GM21447 (cell line): ENCODE measurements at regions not wholly inside any gene's neighbourhood (a gene's known extent, or its start where the extent isn't known, plus 50 kb on each side); places are given as distances from the start of the nearest gene placed in this dataset.
"Not testable (repeated sequence)": the region's sequence is repeated elsewhere in the genome, so short reads cannot be mapped to it uniquely, and the experiment has no call there.

Experiments
- ATAC-seq: cut with Tn5 transposase; IDR thresholded peaks from one replicate; pipeline ENCODE4 v1.9.1; 2021; ENCODE audit not compliant: unreplicated experiment

DNA sequence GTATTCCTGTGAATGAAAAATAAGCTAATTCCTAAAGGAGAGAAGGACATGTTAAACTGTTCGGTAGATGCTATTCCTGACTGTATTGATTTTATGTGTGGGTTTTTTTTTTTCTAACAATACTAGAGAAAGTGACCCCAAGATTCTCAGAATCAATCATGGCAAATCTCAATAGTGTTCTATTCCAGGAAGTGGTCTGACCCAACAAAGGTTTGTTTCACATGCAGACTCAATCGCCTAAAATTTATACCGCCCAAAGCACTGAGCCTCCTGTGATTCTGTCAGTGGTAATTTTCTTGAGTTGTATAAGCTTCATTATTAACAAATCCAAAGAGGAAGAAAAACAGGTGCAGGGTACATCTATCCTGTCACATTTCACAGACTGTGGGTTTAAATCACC lies 293.7 kb downstream of the SUCLA2 start:
- no peak for ATAC-seq

DNA sequence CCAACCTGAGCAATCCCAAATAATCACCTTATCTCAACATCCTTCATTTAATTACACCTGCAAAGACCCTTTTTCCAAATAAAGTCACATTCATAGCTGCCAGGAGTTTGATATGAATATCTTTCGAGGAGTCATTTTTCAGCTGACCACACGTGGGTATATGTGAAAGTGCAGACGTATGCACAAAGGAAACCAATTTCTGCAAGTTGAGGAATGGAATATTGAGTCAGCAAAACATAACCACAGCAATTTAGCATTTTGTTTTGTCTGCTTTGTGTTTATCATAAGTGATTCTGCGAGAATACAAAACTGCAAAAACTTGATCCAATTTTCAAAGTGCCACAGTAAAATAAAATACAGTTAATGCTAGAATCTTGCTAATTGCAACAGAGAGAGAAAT lies 295.9 kb downstream of the SUCLA2 start:
- ATAC-seq, result no peak

DNA sequence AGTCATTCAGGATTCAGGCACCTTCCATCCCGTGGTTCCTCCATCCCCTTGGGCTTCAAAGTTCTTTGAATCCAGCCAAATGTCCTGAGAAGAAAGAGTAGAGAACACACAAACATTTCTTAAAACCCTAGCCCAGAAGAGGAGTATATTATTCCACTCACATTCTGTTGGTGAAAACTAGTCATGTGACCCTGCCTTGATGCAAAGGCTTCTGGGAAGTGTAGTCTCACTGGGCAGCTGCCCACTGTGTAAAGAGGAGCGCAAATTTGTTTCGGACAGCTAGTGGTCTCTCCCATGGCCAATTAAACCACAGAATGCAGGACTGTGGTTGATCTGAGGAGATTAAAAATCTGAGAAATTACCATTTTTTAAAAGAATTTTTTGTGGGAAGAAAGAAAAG lies 304.4 kb downstream of the SUCLA2 start:
- ATAC-seq, result no peak

DNA sequence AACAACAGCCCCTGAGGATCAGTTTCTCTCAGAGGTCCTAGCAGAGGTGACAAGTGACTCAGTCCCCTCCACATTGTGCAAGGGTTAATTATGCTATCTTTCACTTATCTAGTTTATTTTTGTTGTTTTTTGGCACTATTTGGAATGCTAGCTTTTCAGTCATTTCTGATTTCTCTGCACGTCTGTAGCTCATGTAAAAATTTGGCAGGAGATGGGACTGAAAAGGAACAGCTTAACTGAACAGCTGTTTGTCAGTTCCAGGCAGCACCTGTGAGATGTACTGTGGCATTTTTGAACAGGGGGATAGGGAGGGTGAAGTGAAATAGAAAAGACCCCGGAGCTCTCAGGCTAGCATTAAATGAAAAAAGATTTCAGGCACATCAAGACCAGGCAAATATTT lies 313.5 kb downstream of the SUCLA2 start:
- no peak for ATAC-seq

DNA sequence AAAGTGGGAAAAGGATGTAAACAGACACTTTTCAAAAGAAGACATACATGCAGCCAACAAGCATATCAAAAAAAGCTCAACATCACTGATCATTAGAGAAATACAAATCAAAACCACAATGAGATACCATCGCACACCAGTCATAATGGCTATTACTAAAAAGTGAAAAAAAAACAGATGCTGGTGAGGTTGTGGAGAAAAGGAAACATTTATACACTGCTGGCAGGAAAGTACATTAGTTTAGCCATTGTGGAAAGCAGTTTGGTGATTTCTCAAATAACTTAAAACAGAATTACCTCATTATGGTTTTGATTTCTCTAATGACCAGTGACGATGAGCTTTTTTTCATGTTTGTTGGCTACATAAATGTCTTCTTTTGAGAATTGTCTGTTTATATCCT lies 315.9 kb downstream of the SUCLA2 start:
- ATAC-seq, result not testable (repeated sequence)

DNA sequence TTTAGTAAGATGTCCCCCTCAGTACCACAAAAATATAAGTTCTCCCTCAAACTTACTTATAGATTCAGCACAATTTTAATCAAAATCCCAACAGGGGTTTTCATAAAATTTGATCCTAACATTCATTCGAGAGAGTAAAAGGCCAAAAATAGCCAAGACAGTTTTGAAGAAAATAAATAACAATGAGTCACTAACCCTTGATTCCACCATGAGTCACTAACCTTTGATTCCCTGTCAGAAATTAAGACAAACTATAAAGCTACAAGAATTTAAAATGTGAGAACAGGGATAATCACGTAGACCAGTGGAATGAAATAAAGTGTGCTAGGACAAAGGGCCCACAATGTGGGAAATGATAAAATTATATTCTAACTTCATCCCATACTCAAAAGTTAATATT lies 320.3 kb downstream of the SUCLA2 start:
- no peak for ATAC-seq

DNA sequence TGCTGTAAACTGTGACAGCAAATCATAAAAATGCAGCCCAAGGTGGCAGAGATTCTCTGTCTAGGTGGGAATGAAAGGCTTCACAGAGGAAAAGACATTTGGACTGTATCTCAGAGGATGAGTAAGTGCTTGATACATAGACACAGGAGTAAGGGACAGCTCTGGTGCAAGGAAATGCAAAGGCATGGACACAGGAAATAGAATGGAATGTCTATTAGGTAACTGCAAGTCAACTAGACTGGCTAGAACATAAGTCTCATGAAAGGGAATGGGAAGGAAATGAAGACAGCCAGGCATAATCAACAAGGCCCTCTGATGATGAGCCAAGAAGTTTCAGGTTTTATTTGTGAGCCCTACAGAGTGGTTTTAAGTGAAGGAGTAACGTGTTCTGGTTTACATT lies 321.7 kb downstream of the SUCLA2 start:
- ATAC-seq, result no peak

DNA sequence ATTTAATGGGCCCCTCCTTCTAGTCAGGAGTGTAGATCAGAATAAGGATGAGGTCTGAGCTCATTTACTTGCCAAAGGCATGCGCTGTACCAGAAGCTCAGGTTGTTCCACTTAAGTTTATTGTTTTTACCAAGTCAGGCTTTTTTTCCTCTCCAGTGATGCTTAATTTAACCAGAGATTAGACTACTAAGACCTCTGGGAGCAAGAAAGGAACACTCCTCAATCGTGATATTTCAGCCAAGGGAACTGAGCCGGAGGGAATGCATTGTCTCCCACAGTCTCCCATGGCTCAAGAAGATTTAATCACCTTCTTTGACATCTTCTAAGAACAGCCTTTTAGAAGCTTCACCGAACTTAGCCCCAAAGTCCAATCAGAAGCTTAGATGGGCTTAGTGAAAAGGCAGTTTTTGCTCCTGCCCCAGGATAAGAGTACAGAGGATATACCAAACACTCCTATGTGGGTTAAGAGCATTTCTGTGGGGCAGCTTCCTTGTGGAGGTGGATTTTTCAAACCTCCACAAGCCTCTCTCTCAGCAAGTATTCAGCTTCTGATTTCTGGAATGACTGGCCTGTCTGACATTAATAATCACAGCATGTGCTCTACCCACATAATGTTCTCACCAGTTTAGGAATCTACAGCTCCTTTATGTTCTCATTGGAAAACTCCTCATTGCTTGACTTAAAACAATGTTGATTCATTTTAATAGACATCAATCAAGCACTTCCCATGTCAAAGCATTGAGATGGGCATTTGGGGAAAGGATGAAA lies 322.7 kb downstream of the SUCLA2 start:
- ATAC-seq, result no peak

DNA sequence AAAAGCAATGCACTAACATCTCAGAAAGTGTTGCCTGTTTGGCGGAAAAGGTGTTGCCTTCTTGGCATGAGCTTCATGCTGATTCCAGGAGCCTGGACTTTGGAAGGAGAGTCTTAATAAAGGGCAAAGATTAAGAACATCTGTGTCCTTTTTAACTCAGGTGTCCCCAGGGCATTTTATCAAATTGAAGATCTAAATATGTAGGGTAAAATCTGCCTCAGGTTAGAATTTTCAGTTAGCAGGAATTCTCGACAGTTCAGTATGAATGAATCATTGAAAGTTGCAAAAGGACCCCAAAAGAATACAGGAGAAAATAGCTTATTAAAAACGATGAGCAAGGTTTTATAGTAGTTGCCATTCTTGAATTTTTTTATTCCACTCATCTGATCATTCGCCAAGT lies 325.2 kb downstream of the SUCLA2 start:
- ATAC-seq, result no peak

DNA sequence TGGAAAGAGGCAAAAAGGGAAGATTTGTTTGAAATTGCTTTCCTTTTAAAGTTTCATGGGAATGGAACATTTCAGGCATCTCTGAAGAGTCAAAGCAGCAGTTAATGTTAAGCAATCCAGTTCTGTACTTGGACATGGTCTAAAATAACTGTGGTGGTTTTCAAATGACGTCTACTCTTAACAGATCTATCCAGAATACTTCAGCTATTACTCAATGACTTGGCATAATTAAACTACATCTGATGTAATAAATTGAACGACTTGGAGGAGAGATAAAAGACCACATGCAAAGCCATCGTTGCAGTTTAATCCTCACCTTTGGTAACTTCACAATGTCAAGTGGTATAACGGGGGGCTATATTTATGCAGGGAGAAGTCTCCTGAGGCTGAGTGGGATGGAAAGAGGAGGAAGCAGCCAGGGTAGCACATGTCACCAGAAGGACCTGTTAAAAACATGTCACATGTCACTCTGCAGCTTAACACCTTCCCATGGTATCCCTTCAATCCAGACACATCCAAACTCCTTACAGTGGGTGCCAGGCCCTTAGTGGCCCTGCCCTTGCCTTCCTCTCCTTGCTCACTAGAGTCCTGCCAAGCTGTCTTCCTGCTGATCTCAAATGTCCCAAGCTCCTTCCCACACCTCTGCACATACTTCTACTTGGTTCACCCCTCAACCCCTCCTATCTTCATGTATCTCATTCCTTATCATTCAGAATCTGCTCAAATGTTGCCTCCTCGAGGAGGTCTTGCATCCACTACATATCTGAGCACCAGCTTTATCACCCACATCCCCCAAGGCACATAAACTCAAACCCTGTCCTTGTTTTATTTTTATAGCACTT lies 327.8 kb downstream of the SUCLA2 start:
- ATAC-seq, result no peak

DNA sequence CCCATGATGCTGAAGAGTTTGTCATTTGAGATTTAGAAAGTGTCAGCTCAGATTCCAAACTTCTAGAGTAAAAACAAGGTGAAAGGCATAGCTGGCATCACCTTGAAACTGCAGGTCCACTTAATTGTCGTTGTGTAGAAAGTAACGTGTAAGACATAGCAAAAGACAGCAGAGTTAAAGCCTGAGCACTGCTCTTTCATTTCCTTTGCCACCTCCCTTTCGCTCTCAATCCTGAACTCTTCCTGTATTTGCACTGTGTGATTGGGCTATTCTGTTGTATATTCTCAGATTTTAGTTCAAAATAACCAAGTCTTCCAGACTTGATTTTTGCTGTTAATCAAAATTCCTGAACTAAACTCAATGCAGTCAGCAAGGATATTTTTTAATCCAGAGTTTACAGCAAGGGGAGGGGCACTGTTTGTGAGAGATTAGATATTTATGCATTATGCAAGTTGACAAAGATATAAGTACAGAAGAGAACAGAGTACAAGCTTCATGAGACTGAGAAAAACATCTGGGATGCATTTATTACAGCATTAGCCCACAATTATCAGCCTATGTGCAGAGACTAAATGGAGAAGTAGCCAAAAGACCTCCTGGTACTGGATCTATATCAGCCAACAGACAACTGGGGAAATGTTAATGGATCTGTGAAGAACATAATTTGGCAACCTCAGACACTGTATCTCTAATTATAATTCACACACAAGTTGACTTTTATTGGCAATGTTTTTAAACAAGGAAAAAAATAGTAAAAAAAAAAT lies 328.6 kb downstream of the SUCLA2 start:
- ATAC-seq, result no peak

DNA sequence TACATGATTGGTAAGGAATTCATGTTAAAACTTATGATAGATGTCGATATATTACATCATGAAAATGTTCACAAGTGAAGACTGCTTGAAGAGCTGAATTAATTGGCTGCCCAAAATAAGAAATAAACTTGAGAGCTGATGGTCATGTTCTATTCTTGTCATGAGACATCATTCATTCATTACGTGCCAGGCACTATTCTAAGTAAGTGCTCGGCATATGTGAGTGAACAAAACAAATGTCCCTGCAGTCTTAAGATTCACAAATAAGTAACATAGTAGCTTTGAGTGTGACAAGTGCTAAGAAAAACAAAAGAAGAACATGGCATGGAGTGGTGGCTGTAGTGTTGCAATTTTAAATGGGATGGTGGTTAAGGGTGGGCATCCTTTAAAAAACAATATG lies 329.3 kb downstream of the SUCLA2 start:
- ATAC-seq, result no peak

DNA sequence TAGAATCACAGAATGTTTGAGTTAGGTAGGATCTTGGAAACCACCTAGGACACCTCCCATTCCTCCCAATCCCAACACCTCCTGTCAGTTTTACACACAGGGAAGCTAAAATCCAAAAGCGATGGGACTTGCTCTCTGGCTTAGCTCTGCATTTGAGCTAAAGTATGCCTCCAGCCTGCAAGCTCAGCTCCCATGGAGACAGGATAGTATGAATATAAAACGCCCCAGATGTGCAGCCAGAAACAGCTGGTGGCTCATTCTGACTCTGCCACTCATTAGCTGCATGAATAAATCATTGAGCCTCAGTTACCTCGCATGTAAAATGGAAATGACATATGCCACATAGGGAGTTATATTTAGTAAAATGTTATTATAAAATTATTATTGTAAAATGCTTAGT lies 336.0 kb downstream of the SUCLA2 start:
- no peak for ATAC-seq

DNA sequence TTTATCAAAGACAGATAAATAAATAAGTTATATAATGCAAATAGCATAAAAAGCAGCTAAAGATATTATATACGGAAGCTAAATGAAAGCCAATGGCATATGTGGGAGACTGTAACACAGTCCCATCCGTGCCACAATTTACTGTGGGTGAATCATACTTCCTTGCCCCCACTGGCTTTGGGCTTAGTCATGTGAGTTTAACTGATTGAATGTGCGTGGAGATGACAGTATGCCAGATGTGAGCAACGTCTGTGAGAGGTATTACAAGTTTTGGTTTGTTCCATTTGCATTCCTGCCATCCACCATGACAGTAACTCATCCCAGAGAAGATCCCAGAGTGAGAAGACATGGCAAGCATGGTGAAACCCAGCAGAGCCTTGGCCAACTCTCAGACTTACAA lies 340.0 kb downstream of the SUCLA2 start:
- no peak for ATAC-seq

DNA sequence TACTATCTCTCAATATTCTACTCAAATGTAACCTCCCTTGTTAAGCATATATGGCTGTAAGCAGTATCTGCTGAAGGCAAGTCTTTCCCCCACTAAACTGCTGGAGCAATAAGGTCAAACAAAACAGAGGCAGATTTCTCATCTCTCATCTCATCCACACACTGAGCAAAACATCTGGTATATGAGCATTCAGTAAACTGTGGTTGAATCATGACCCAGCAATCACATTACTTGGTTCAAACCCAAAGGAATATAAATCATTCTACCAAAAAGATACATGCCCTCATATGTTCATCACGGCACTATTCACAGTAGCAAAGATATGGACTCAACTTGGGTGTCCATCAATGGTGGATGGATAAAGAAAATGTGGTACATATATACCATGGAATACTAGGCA lies 344.4 kb downstream of the SUCLA2 start:
- ATAC-seq, result no peak

DNA sequence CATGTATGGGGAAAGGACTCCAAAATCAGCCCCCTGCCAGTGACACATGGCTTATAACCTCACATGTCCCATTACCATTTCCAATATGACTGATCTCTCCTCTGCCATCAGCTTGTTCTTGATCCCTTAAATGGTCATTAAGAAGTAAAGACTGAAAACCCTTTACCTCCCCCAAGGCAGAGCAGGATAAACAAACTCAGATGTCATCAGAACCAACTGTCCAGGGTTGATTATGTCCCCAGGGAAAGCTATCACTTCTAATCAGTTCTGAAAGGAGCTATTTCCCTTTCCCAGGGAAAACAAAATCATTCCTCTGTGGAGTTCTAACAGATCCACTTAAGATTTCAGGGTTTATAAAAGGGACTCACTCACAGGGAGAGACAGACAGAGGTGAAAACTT lies 350.9 kb downstream of the SUCLA2 start:
- ATAC-seq, result no peak

DNA sequence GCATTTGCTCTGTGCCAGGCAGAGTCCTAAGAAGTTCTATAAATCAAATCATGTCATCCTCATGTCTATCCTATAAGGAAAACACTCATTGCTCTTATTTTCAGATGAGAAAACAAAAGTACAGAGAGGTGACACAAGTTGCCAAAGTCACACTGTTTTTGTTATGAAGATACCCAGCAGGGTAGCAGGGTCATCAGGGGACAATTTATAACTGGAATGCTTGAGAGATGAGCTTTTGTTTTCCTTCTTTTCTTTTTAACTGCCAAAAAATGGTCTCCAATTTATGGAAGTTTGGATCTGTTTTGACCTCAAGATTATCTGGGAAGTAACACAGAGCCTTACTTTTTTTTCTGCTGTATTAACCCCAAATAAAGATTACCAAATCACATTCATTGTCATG lies 354.1 kb downstream of the SUCLA2 start:
- no peak for ATAC-seq

DNA sequence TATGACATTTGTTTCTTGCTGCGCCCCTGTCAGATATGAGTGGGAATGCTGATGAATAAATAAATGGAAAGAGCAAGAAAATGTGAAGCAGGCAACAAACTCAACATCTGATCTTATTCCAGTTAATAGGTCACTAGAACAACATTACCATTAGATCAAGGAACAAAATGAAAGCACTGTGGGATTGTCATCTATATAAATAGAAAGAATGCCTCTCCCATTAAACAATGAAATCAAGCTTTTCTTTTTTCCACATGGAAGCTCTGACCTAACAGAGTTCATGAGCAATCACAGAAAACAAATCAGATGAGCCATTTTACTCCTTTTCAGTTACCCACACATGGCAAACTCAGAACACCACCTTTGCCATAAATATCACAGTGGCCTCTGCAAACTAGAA lies 354.8 kb downstream of the SUCLA2 start:
- ATAC-seq, result no peak

DNA sequence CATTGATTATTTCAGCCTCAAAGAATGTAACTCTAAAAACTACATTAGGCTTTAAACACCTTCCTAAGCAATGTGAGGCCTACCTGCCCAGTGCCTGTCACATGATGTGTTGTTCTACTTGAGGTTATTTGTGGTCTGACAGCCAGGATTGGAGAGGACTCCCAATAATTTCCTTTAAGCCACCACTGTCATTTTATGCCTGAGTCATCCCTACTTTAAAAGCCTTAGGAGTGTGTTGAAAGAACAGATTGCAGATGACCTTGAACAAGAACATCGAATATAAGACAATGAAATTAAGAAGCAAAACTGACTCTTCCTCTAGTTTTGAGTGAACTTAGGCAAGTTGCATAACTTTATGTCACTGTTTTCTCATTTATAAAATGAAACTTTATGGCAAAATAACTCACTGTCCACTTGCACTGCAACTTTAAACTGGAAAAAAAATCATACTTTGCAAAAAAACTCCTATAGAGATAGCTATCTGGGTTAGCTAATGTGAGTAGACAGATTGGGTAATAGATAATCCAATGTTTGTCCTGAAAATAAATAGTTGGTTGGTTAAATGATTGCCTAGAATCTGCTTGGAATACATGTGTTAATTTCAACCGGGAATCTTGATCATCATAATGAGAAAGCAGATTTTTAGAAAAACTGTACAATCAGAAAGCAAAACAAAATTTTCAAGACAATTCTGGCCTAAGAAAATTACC lies 361.2 kb downstream of the SUCLA2 start:
- no peak for ATAC-seq

DNA sequence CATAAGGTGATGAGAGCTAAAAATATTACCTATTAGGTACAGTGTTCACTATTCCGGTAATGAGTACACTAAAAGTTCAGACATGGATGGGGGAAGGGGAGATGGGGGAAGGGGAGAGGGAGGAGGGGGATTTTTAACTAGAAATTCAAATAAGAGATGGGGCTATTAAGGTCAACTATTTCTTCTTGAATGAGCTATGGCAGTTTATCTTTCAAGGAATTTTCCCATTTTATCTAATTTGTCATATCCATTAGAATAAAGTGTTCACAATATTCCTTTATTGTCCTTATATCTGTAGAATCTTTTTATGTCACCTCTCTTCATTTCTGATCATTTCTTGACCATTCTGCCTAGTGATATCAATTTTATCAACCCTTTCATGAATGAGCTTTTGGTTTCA lies 362.4 kb downstream of the SUCLA2 start:
- no peak for ATAC-seq

DNA sequence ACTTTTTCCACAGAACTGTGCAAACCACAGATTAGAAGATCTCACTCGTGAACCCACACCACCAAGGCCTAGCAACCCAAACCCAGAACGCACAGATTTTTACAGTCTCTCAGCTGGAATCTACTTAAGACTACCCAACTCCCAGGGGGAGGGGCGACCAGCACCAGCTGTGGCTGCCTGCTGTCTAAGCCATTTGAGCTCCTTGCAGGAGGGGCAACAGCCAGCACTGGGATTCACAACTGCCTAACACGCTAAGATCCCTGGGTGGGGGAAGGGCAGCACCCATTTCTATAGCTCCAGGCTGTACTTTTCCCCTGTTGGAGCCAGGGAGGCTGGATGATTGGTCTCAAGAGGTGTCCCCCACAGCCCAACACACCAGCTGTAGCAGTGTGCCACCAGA lies 368.8 kb downstream of the SUCLA2 start:
- no peak for ATAC-seq
